Nephron (organoid): ENCODE measurements at regions not wholly inside any gene's neighbourhood (a gene's known extent, or its start where the extent isn't known, plus 50 kb on each side); places are given as distances from the start of the nearest gene placed in this dataset.

Source experiments
- H3K27ac Mint-ChIP-seq, 3 experiments: 2 replicates each; pipeline ENCODE4 v1.8.0; 2020; ENCODE audit warnings: mixed read lengths in 3 of 3, mild to moderate bottlenecking in 2 of 3, moderate library complexity in 1 of 3
- H3K27me3 Mint-ChIP-seq: 2 replicates; pipeline ENCODE4 v1.8.0; 2021; ENCODE audit warnings: low read depth, mild to moderate bottlenecking, moderate library complexity, mixed read lengths
- H3K36me3 Mint-ChIP-seq: 2 replicates; pipeline ENCODE4 v1.8.0; 2020; ENCODE audit warnings: low read depth, mixed read lengths
- H3K4me1 Mint-ChIP-seq: 2 replicates; pipeline ENCODE4 v1.8.0; 2020; ENCODE audit warnings: mixed read lengths
- H3K4me3 Mint-ChIP-seq, 3 experiments: 2 replicates each; pipeline ENCODE4 v1.8.0; 2020; ENCODE audit warnings: mild to moderate bottlenecking in 3 of 3, mixed read lengths in 3 of 3, moderate library complexity in 2 of 3
- H3K9me3 Mint-ChIP-seq: 2 replicates; pipeline ENCODE4 v1.8.0; 2020; ENCODE audit warnings: mixed read lengths
- CTCF ChIP-seq, 3 experiments: fragments of 200-600 bp; sonication (generic); IDR thresholded peaks; one replicate each; pipeline ENCODE4 v1.5.0; 2021; ENCODE audit warnings: antibody characterized with exemption in 3 of 3; ENCODE audit not compliant: unreplicated experiment in 3 of 3

DNA sequence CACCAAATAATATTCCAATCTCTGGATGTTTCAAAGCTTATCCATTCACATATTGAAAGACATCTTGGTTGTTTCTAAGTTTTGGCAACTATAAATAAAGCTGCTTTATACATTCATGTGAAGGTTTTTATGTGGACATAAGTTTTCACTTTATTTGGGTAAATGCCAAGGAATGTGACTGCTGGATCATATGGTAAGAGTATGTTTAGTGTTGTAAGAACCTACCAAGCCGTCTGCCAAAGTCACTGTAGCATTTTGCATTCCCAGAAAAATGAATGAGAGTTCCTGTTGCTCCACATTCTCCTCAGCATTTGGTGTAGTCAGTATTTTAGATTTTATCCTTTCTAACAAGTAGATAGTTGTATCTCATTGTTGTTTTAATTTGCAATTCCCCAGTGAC lies 1047.7 kb downstream of the C4orf33 start:
- H3K4me3 Mint-ChIP-seq = no peak overlapping the region
- no peaks in the 10 kb centered on the region for H3K4me1 Mint-ChIP-seq

DNA sequence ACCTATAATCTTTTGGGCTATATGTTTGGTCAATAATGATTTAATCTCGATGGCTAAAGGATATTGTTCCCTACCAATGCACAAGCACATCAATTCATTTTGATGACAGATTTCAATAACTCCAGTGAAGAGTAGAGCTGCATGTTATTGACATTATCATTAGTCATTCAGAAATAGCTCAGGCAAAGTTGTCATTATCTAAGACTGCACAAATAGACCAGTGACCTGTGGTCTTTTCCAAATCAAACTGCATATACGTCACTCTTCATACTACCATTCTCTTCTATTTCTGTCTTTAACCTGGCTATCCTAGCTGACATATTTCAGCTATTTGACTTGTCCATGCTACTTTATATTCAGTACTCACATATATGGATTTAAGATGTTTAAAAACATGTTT lies 1050.8 kb downstream of the C4orf33 start:
- Mint-ChIP-seq H3K36me3 (no peaks in the 10 kb centered on the region), H3K4me1 (no peaks in the 10 kb centered on the region), H3K9me3 (no peaks in the 10 kb centered on the region), H3K27me3 (no peaks in the 10 kb centered on the region), H3K27ac (no peak overlapping the region), H3K4me3 (no peak overlapping the region)
- no peak for TF ChIP-seq CTCF (IDR thresholded peaks at IDR 0.05; ENCODE audit: unreplicated experiment in 3 of 3)

More for the DNA sequence above, 1047.7 kb downstream of the C4orf33 start:
- Mint-ChIP-seq H3K9me3 (no peaks in the 10 kb centered on the region), H3K27ac (no peak overlapping the region), H3K27me3 (no peaks in the 10 kb centered on the region), H3K36me3 (no peaks in the 10 kb centered on the region)
- TF ChIP-seq CTCF (IDR thresholded peaks at IDR 0.05; ENCODE audit: unreplicated experiment in 3 of 3) = no peak

DNA sequence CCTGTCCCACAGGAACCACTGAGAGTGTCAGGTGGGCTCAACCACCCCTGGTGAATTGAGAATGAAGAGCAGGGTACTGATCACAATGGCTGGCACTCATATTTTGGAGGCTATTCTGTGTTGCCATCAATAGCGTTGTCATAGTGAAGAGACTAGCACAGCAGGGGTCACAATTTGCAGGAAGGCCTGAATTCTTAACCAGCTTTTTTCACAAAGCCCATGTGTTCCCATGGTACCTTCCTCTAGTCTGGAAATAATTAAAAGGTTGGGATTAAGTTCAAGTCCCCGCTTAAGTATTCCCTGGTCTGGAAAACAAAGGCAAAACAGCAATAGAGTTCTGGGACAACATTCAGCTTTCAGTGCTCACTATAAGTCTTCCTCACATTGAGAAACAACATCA lies 1051.7 kb downstream of the C4orf33 start:
- H3K9me3 Mint-ChIP-seq = no peaks in the 10 kb centered on the region
- H3K4me1 Mint-ChIP-seq = no peaks in the 10 kb centered on the region
- H3K27ac Mint-ChIP-seq = no peak overlapping the region
- no peak for TF ChIP-seq CTCF (IDR thresholded peaks at IDR 0.05; ENCODE audit: unreplicated experiment in 3 of 3)
- H3K36me3 Mint-ChIP-seq = no peaks in the 10 kb centered on the region
- H3K4me3 Mint-ChIP-seq = no peak overlapping the region
- no peaks in the 10 kb centered on the region for H3K27me3 Mint-ChIP-seq

- no peak overlapping the region for H3K4me3 Mint-ChIP-seq
- no peaks in the 10 kb centered on the region for H3K27me3 Mint-ChIP-seq
- H3K4me1 Mint-ChIP-seq = no peaks in the 10 kb centered on the region
- H3K36me3 Mint-ChIP-seq = no peaks in the 10 kb centered on the region
- no peak for TF ChIP-seq CTCF (IDR thresholded peaks at IDR 0.05; ENCODE audit: unreplicated experiment in 3 of 3)
- no peaks in the 10 kb centered on the region for H3K9me3 Mint-ChIP-seq
- no peak overlapping the region for H3K27ac Mint-ChIP-seq
These were observed 1058.9 kb downstream of the C4orf33 start for GRCh38 chr4:130154901-130155300.

GRCh38 chr4:130163701-130164100 lies 1067.7 kb downstream of the C4orf33 start:
- H3K9me3 Mint-ChIP-seq = peaks cover 2% of the 10 kb centered on the region
- no peak for TF ChIP-seq CTCF (IDR thresholded peaks at IDR 0.05; ENCODE audit: unreplicated experiment in 3 of 3)
- no peaks in the 10 kb centered on the region for H3K36me3 Mint-ChIP-seq
- H3K4me1 Mint-ChIP-seq = no peaks in the 10 kb centered on the region
- no peaks in the 10 kb centered on the region for H3K27me3 Mint-ChIP-seq
- H3K27ac Mint-ChIP-seq = no peak overlapping the region
- H3K4me3 Mint-ChIP-seq = no peak overlapping the region

GRCh38 chr4:130165381-130165780 lies 1069.4 kb downstream of the C4orf33 start:
- no peaks in the 10 kb centered on the region for H3K36me3 Mint-ChIP-seq
- H3K27me3 Mint-ChIP-seq = no peaks in the 10 kb centered on the region

More at GRCh38 chr4:130165381-130165780, 1069.4 kb downstream of the C4orf33 start:
- Mint-ChIP-seq H3K4me1 (no peaks in the 10 kb centered on the region), H3K27ac (no peak overlapping the region), H3K4me3 (no peak overlapping the region), H3K9me3 (no peaks in the 10 kb centered on the region)
- no peak for TF ChIP-seq CTCF (IDR thresholded peaks at IDR 0.05; ENCODE audit: unreplicated experiment in 3 of 3)
